HL-60 (cell line): ENCODE measurements at regions not wholly inside any gene's neighbourhood (a gene's known extent, or its start where the extent isn't known, plus 50 kb on each side); places are given as distances from the start of the nearest gene placed in this dataset.
"Not testable (repeated sequence)": the region's sequence is repeated elsewhere in the genome, so short reads cannot be mapped to it uniquely, and the experiment has no call there.

Source experiments
- POLR2AphosphoS5 ChIP-seq: IDR thresholded peaks from 2 replicates; pipeline ENCODE4 v1.6.1; 2012; ENCODE audit warnings: low read depth
- SPI1 ChIP-seq: IDR thresholded peaks from 2 replicates; pipeline ENCODE4 v1.6.1; 2012; ENCODE audit warnings: low read depth, mild to moderate bottlenecking, borderline replicate concordance
- TF ChIP-seq, protein P1 (sequence below): IDR thresholded peaks from 2 replicates; pipeline ENCODE4 v1.6.1; 2012; ENCODE audit warnings: low read depth; ENCODE audit not compliant: insufficient replicate concordance
- TF ChIP-seq, protein P2 (sequence below): IDR thresholded peaks from one replicate; pipeline ENCODE4 v1.5.1; 2011; ENCODE audit warnings: low read length, control low read depth, inconsistent platforms; ENCODE audit not compliant: insufficient read depth

DNA sequence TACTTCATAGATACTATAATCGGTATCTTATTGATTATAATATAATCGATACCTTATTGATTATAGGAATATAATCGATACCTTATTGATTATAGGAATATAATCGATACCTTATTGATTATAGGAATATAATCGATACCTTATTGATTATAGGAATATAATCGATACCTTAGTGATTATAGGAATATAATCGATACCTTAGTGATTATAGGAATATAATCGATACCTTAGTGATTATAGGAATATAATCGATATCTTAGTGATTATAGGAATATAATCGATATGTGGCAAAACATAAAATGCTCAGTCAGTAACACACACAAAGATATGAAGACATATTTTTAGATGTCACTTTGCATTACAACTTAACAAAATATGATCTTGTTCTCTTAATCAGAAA is 703.8 kb downstream of the TLE1 start:
- TF ChIP-seq, protein P1, sequence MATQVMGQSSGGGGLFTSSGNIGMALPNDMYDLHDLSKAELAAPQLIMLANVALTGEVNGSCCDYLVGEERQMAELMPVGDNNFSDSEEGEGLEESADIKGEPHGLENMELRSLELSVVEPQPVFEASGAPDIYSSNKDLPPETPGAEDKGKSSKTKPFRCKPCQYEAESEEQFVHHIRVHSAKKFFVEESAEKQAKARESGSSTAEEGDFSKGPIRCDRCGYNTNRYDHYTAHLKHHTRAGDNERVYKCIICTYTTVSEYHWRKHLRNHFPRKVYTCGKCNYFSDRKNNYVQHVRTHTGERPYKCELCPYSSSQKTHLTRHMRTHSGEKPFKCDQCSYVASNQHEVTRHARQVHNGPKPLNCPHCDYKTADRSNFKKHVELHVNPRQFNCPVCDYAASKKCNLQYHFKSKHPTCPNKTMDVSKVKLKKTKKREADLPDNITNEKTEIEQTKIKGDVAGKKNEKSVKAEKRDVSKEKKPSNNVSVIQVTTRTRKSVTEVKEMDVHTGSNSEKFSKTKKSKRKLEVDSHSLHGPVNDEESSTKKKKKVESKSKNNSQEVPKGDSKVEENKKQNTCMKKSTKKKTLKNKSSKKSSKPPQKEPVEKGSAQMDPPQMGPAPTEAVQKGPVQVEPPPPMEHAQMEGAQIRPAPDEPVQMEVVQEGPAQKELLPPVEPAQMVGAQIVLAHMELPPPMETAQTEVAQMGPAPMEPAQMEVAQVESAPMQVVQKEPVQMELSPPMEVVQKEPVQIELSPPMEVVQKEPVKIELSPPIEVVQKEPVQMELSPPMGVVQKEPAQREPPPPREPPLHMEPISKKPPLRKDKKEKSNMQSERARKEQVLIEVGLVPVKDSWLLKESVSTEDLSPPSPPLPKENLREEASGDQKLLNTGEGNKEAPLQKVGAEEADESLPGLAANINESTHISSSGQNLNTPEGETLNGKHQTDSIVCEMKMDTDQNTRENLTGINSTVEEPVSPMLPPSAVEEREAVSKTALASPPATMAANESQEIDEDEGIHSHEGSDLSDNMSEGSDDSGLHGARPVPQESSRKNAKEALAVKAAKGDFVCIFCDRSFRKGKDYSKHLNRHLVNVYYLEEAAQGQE: not testable (repeated sequence)
- TF ChIP-seq, protein P2, sequence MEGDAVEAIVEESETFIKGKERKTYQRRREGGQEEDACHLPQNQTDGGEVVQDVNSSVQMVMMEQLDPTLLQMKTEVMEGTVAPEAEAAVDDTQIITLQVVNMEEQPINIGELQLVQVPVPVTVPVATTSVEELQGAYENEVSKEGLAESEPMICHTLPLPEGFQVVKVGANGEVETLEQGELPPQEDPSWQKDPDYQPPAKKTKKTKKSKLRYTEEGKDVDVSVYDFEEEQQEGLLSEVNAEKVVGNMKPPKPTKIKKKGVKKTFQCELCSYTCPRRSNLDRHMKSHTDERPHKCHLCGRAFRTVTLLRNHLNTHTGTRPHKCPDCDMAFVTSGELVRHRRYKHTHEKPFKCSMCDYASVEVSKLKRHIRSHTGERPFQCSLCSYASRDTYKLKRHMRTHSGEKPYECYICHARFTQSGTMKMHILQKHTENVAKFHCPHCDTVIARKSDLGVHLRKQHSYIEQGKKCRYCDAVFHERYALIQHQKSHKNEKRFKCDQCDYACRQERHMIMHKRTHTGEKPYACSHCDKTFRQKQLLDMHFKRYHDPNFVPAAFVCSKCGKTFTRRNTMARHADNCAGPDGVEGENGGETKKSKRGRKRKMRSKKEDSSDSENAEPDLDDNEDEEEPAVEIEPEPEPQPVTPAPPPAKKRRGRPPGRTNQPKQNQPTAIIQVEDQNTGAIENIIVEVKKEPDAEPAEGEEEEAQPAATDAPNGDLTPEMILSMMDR: not testable (repeated sequence)
- not testable (repeated sequence) for TF ChIP-seq SPI1, POLR2AphosphoS5
